Bronchial epithelial cell (primary cell): ENCODE measurements at regions not wholly inside any gene's neighbourhood (a gene's known extent, or its start where the extent isn't known, plus 50 kb on each side); places are given as distances from the start of the nearest gene placed in this dataset.

Experiments used
- DNase-seq: peaks from one replicate; pipeline ENCODE4 v3.0.0-alpha.2; 2010; ENCODE audit warnings: low read depth
- FAIRE-seq: peaks from 2 replicates; lab custom pipeline; 2011; peaks lifted over from hg19 to GRCh38; lab: Jason Lieb, UNC
- H3K27me3 ChIP-seq: 2 replicates; pipeline ENCODE4 v1.5.1; 2011; ENCODE audit warnings: low read length; ENCODE audit not compliant: control insufficient read depth, insufficient read depth
- H3K36me3 ChIP-seq: 2 replicates; pipeline ENCODE4 v1.5.1; 2011; ENCODE audit warnings: low read length; ENCODE audit not compliant: control insufficient read depth, insufficient read depth
- H3K4me3 ChIP-seq: 2 replicates; pipeline ENCODE4 v1.5.1; 2011; ENCODE audit warnings: mild to moderate bottlenecking, low read depth, low read length, control low read depth
- CTCF ChIP-seq: IDR thresholded peaks from 2 replicates; pipeline ENCODE4 v1.5.1; 2011; ENCODE audit warnings: mild to moderate bottlenecking, moderate library complexity, low read length, control low read depth, inconsistent platforms; ENCODE audit not compliant: insufficient read depth, severe bottlenecking

GRCh38 chr2:2472881-2473280 lies 141.8 kb upstream of the MYT1L start:
- FAIRE-seq (no peak), DNase-seq (no peak)
- no peaks in the 10 kb centered on the region for H3K36me3 ChIP-seq
- H3K27me3 ChIP-seq: no peaks in the 10 kb centered on the region
- H3K4me3 ChIP-seq: no peak overlapping the region
- no peak for TF ChIP-seq CTCF

GRCh38 chr2:2472044-2472443 lies 141.0 kb upstream of the MYT1L start:
- peak; percentile 13 for FAIRE-seq
- H3K27me3 ChIP-seq: no peaks in the 10 kb centered on the region
- no peak for DNase-seq
- H3K36me3 ChIP-seq: no peaks in the 10 kb centered on the region
- no peak for TF ChIP-seq CTCF
- no peak overlapping the region for H3K4me3 ChIP-seq

DNA sequence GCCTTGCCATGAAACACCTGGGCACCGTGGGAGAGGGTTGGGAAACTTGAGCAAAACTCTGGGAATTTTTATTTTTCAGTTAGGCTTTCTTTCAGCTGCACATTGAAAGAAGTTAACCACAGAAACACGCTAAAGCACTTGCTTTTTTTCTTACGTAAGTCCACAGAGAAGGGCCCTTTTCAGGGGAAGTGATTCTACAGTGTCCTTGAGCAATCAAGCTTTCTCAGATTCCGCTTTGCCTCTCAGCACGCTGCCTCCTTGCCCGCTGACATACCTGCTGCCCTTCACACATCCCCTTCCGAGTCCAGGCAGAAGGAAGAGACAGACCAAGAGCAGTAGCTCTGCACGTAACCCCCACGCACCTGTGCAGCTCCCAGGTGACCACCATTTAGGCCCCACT lies 135.5 kb upstream of the MYT1L start:
- H3K36me3 ChIP-seq: no peaks in the 10 kb centered on the region
- no peaks in the 10 kb centered on the region for H3K27me3 ChIP-seq
- H3K4me3 ChIP-seq: no peak overlapping the region
- TF ChIP-seq CTCF: no peak
- DNase-seq: no peak
- no peak for FAIRE-seq

GRCh38 chr2:2464643-2465042 lies 133.6 kb upstream of the MYT1L start:
- no peak overlapping the region for H3K4me3 ChIP-seq
- no peaks in the 10 kb centered on the region for H3K27me3 ChIP-seq
- TF ChIP-seq CTCF: no peak
- no peak for DNase-seq
- no peaks in the 10 kb centered on the region for H3K36me3 ChIP-seq
- no peak for FAIRE-seq

DNA sequence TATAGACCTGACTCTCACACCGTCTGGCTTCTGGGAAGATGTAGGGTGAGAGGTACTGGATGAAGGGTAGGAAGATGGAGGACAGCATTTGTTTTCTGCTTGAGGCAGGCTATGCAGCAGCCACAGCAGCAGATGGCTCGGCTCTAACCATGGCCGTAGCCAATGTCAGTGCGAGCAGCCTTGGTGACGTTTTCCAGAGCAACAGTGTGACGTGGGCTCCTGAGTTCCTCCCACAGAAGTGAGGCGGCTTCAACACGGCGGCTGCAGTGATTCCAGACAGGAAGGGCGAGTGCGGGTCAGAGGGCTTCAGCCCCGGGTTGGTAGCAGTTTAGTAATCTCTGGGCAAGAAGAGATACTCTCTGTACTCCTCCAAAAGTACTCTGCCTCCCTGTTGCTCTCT lies 133.0 kb upstream of the MYT1L start:
- TF ChIP-seq CTCF: no peak
- no peaks in the 10 kb centered on the region for H3K36me3 ChIP-seq
- FAIRE-seq (no peak), DNase-seq (no peak)
- H3K27me3 ChIP-seq: no peaks in the 10 kb centered on the region
- H3K4me3 ChIP-seq: no peak overlapping the region

GRCh38 chr2:2456721-2457120 lies 125.6 kb upstream of the MYT1L start:
- Histone ChIP-seq H3K4me3 (no peak overlapping the region), H3K36me3 (no peaks in the 10 kb centered on the region), H3K27me3 (no peaks in the 10 kb centered on the region)
- TF ChIP-seq CTCF: no peak
- FAIRE-seq (no peak), DNase-seq (no peak)
